ENCODE measurements at regions not wholly inside any gene's neighbourhood (a gene's known extent, or its start where the extent isn't known, plus 50 kb on each side); places are given as distances from the start of the nearest gene placed in this dataset.

DNA sequence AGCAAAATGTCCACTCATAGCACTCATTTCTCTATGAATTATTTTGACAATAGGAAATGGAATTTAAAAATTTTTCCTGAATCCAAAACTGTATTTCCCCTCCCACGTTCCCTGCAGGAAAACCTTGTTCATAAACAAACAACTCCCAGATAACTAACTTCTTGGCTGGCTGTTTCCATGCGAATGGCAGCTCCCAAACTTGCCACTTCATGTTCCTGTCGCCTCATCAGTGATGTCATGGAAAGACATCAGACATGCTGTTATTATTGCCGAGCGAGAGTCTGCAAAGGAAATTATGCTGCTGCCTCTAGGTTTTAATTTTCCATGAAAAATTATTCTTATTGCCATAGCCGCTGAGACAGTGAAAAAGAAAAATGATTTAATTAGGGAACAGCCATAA, 117.0 kb upstream of the RIOK3 start:
- no peaks in the 10 kb centered on the region for H3K9me3 Mint-ChIP-seq
- DNase-seq (ENCODE audit: low spot score in 2 of 2), result no peak
- no peak for ATAC-seq
- H3K27ac Mint-ChIP-seq, result peak overlapping the region in 1 of 2 donors; percentile 23
- H3K36me3 Mint-ChIP-seq, result no peaks in the 10 kb centered on the region

DNA sequence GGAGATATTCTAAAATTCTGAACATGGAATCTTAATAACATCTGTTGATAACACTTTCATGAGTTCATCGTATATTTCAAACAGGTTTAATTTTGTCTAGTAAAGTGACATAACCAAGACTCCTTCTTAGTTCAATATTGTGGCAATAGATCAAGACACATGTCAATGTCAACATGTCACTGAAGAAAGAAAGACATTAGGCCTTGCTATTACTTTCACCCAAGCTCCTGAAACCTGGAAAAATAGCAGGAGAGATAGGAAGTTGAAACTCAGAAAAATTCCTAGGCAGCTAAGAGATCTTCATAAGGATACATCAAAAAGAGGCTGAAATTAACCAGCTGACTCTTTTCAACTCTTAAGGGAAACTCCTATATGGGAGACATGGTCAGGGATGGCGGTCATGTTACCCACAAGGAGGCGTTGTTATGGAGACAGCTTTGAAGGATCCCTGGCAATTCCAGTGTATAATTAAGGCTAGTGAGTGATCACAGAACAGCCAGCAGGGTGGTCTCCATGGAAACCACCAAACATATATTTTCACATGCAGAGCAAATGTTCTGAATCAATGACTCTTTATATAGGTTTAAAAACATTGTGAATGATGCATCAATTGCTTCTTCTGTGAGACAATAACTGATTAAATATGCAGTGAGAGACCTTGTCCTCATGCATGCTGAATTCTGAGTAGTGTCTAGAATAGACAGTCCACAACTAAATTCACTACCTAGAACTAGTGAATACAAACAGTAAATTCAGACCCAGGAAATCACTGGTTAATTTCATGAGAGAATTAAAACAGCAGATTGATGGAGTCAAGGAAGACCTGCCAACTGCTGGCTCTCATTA, 115.3 kb upstream of the RIOK3 start:
- DNase-seq (ENCODE audit: low spot score in 2 of 2) (no peak), ATAC-seq (peak in 1 of 2 donors; percentile 74)
- no peaks in the 10 kb centered on the region for H3K9me3 Mint-ChIP-seq
- H3K36me3 Mint-ChIP-seq, result no peaks in the 10 kb centered on the region
- H3K27ac Mint-ChIP-seq, result no peak overlapping the region

DNA sequence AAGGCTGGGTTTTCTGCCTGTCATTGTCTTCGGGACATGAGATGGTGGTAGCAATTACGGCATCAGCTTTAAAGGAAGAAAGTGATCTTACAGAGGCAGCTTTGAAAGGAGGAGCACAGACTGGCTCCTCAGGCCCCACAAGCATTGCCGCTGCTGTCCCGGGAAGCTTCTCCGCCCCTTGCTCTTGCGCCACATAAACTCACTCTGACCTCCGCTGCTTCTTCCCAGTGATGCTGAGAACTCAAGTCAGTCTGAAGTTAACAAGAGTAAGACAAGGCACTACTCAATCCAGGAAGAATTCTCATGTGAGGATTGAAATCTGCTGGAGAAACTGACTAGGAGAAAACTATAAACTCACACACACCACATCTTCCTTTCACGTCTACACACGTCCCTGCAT, 112.4 kb upstream of the RIOK3 start:
- Mint-ChIP-seq H3K9me3 (no peaks in the 10 kb centered on the region), H3K27ac (peak overlapping the region in 1 of 2 donors; percentile 74), H3K36me3 (peaks cover 6 to 15% of the 10 kb centered on the region in 2 donors)
- ATAC-seq, result no peak
- DNase-seq (ENCODE audit: low spot score in 2 of 2), result no peak

DNA sequence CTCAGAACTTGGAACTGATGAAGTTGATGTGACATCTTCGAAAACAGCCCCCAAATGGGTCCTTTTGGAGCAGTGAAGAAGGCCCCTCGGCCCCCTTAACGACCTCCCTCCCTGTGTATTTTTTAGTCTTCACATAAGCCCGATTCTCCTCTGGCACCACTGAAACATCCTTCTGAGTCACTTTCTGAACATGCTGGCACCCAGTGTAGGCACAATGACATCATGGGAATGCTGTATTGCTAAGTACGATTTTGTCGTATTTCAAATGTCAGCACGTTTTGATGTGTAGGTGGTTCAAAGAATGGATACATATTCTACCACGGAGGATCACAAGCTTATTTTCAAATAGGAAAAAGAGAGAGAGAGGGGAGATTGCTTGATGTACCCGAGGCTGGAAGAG, 111.7 kb upstream of the RIOK3 start:
- H3K27ac Mint-ChIP-seq, result peak overlapping the region in 1 of 2 donors; percentile 74
- DNase-seq (ENCODE audit: low spot score in 2 of 2), result no peak
- H3K36me3 Mint-ChIP-seq, result peaks cover 6 to 15% of the 10 kb centered on the region in 2 donors
- H3K9me3 Mint-ChIP-seq, result no peaks in the 10 kb centered on the region
- ATAC-seq, result peak; percentile 50 to 92

DNA sequence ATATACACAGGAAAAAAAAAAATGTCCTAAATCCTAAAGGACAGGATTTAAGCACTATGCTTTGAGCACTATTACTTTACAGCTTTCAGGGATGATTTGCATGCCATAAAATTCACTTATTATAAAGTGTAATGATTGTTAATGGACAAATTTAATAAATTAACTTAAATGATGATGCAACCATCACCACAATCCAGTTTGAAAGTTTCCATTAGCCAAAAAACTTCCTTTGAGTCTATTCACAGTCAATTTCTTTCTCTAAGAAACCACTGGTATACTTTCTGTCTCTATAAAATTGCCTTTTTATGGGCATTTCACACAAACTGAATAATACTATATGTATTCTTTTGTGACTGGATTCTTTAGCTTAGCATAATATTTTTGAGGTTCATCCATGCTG, 111.1 kb upstream of the RIOK3 start:
- peak overlapping the region; percentile 2 to 74 for H3K27ac Mint-ChIP-seq
- ATAC-seq (no peak), DNase-seq (ENCODE audit: low spot score in 2 of 2) (no peak)
- H3K36me3 Mint-ChIP-seq, result peaks cover 6 to 15% of the 10 kb centered on the region in 2 donors
- no peaks in the 10 kb centered on the region for H3K9me3 Mint-ChIP-seq

DNA sequence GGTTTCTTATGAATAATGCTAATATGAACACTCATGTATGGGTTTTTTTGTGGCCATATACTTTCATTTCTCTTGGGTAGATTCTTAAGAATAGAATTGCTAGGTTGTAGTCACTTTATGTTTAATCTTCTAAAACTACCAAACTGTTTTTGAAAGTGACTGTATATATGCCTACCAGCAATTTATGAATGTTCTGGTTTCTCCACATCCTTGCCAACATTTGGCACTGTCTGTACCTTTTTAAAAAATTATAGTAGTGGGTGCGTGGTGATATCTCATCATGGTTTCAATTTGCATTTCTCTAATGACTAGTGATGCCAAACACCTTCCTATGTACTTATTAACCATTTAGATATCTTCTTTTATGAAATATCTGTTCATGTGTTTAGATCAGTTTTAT, 110.6 kb upstream of the RIOK3 start:
- H3K36me3 Mint-ChIP-seq, result peaks cover 6 to 15% of the 10 kb centered on the region in 2 donors
- H3K9me3 Mint-ChIP-seq, result no peaks in the 10 kb centered on the region
- peak in 1 of 2 donors; percentile 56 for ATAC-seq

DNA sequence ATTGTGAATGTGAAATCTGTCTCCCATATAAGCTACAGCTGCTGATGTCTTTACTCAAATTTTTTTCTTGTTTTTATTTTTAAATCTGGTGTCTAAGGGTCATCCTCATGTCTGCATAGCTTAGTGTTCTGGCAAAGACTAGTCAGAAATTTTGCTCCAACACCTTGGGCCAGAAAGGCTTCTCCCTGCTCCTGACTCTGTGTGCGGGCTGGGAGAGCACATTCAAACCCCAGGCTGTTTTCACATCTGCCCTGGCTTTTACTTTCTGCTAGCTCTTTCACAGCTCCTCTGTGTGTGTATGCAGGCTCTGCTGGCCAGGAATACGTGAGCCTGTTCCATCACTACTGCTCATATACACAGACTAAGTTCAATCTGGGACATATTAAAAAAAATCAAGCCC, 102.9 kb upstream of the RIOK3 start:
- Mint-ChIP-seq H3K36me3 (peaks cover 31 to 34% of the 10 kb centered on the region in 2 donors), H3K9me3 (no peaks in the 10 kb centered on the region), H3K27ac (no peak overlapping the region)
- no peak for DNase-seq (ENCODE audit: low spot score in 2 of 2)
- no peak for ATAC-seq

More for the DNA sequence above, 110.6 kb upstream of the RIOK3 start:
- no peak for DNase-seq (ENCODE audit: low spot score in 2 of 2)
- no peak overlapping the region for H3K27ac Mint-ChIP-seq

DNA sequence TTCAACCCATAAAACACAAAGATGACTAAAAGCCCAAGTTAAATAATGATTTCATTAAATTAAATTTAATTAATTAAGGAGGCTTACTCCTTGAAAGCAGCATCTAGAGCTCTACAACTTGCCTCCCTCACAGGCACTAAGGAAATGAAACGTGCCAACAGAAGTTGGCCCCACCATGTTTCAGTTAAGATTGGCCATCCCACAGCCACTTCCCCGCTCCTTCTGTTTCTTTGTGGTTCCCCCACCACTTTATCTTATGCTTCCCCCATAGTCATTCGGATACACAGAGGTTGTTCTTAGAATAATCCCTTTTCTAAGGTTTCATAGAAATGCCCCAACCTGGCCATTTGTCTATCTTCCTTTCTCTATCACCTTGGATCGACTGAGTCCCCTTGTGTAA, 101.6 kb upstream of the RIOK3 start:
- H3K36me3 Mint-ChIP-seq, result peaks cover 34 to 38% of the 10 kb centered on the region in 2 donors
- ATAC-seq, result no peak

DNA sequence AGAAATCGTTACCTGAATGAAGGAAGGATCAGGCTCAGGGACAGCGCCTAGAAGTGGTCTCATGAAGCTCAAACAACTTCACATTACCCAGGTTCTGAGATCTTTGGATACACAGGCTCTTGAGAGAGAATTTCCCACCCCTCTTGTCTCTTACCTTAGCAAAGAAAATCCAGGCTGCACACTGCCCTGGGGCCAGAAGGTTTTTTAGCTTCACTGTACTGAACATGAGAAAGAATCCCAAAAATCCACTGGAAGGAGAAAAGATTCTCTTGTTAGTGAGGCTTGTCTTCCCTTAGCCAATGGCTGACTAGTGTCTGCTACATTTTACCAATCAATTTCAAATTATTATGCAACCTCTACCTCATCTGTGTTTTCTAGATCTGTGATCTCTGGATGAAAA, 101.0 kb upstream of the RIOK3 start:
- no peak for DNase-seq (ENCODE audit: low spot score in 2 of 2)
- no peaks in the 10 kb centered on the region for H3K9me3 Mint-ChIP-seq
- H3K27ac Mint-ChIP-seq, result no peak overlapping the region
- no peak for ATAC-seq
- peaks cover 34 to 38% of the 10 kb centered on the region in 2 donors for H3K36me3 Mint-ChIP-seq

More for the DNA sequence above, 101.6 kb upstream of the RIOK3 start:
- H3K27ac Mint-ChIP-seq, result no peak overlapping the region
- DNase-seq (ENCODE audit: low spot score in 2 of 2), result no peak
- no peaks in the 10 kb centered on the region for H3K9me3 Mint-ChIP-seq

DNA sequence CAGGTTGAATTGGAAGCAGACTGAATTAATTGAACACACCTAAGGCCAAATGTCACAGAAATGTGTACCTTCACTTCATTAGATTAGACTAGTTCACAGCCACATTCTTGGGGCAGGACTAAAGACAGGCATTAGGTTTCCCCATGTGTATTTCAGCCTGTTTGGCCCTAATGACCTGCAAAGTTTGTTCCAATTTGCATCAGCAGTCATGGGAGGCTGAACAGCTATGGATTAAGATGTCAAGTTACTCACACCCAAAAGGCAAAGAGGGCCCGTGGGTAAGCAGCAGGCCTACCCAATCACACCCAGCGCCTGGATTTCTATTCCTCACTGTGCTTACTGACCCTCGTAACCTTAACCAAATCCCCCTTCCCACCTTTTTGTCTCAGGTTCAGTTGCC, 99.6 kb upstream of the RIOK3 start:
- no peak overlapping the region for H3K27ac Mint-ChIP-seq
- no peaks in the 10 kb centered on the region for H3K9me3 Mint-ChIP-seq
- no peak for DNase-seq (ENCODE audit: low spot score in 2 of 2)
- peaks cover 34 to 38% of the 10 kb centered on the region in 2 donors for H3K36me3 Mint-ChIP-seq
- no peak for ATAC-seq

DNA sequence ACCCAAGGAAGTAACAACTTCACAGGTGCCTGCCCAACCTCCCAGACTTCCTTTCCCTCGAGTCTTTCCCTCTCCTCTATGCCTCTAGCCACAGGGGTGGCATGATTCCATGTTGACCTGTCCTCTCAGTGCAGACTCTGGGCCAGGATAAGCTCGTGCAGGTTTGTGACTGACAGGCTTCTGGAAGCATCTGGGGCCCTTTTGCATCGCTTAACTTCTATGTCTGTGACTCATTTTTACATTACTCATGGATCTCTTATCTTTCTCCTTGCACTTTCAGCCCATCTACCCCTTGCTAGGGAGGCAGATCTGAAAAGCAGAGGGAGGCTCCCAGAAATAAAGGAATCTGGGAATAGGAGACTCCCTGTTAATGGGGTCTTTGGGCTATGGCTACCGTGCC, 98.5 kb upstream of the RIOK3 start:
- Mint-ChIP-seq H3K36me3 (peaks cover 30 to 32% of the 10 kb centered on the region in 2 donors), H3K27ac (peak overlapping the region in 1 of 2 donors; percentile 39), H3K9me3 (no peaks in the 10 kb centered on the region)
- DNase-seq (ENCODE audit: low spot score in 2 of 2) (no peak), ATAC-seq (peak in 1 of 2 donors; percentile 25)

DNA sequence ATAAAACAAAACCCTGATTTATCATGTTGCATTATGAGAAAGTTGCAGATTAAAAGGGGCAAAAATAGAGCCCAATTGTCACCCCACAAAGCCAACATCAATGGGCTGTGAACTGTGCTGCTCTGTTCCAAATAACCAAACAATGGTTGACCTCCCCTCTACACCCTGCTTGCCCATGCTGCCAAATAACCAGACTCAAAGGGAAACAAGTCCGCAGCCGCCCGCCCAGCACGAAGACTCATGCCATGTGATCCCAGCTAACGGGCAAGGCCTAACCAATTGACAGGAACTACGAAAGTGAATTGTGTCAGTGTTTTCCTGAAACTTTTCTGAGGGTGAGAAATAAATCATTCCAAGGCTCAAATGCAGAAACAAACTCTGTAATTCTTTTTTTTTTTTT, 97.9 kb upstream of the RIOK3 start:
- Mint-ChIP-seq H3K36me3 (peaks cover 24 to 27% of the 10 kb centered on the region in 2 donors), H3K9me3 (no peaks in the 10 kb centered on the region), H3K27ac (no peak overlapping the region)
- DNase-seq (ENCODE audit: low spot score in 2 of 2), result no peak
- ATAC-seq, result no peak

DNA sequence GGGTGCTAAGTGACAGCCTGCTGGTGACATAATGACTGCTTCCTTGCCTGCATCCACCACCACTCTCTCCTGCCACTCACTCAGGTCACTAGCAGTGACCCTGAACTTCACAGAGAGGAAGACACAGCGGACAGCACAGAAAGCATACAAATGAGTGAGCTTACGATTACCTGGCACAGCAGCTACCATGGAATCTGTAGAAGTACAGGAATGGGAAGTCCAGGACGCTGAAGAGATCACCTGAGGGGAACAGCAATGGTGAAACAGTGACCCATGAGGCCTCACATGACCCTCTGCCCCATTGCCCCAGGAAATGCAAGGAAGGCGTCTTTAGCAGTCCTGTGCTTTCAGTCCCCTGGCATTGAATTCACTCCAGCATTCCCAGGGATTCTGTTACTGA, 96.7 kb upstream of the RIOK3 start:
- no peak for DNase-seq (ENCODE audit: low spot score in 2 of 2)
- ATAC-seq, result no peak
- Mint-ChIP-seq H3K36me3 (peaks cover 18 to 24% of the 10 kb centered on the region in 2 donors), H3K27ac (no peak overlapping the region), H3K9me3 (no peaks in the 10 kb centered on the region)

DNA sequence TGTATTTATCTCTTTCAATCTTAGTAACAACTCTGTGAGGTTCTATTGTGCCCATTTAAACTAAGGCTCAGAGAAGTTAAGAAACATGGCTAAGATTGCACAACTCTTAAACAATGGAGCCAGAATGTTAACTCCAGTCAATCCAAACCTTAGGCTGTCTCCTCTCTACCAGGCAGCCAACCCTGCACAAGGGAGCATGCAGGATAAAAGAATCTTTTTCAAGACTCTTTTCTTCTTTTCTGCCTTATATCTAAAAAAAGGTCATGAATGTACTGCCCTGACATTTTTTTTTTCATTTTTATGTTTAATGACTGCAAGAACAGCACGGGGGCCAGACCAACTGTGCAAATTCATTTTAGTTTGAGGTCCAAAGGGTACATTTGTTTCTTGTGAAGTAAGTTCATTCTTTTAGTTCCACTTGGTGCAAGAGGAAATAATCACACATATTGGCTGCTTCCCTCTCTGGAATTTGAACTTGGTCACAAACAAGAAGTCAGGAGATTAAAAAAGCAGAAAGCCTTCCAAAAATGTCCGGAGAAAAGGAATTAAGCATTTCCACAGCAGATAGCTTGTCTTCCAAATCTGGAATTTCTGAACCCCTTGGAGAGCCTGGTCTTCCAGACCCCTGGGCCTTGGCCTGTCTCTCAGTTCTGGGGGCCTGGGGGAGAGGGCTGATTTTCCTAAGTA, 96.0 kb upstream of the RIOK3 start:
- ATAC-seq (no peak), DNase-seq (ENCODE audit: low spot score in 2 of 2) (no peak)
- Mint-ChIP-seq H3K9me3 (no peaks in the 10 kb centered on the region), H3K36me3 (peaks cover 13 to 18% of the 10 kb centered on the region in 2 donors), H3K27ac (no peak overlapping the region)

DNA sequence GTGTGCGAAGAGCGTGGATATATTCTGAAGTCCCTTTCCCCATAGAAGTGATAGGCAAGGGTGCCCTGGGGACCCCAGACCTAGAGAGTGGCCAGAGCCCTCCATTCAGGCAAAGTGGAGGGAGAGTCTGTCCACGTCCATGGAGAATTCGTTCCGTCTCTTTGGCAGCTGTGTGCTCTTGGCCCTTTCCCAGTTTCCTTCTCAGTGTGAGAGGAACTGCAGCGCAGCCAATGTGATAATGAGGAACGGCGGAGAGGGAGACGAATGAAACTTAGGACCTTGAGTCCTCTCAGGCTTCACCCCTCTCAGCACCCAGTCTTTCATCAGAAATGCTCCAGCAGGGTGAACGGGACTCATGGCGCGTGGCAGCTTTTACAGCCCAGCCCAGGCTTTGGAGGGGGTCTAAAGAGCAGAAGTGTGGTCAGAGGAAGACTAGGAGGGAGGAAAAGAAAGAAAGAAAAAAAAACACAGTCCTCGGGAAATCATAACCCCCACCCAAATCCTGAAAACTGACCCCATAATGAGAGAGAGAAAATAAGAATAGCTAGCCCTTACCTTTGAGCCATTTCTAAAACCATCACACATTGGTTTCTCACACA, 95.0 kb upstream of the RIOK3 start:
- no peak for DNase-seq (ENCODE audit: low spot score in 2 of 2)
- Mint-ChIP-seq H3K36me3 (peaks cover 10 to 11% of the 10 kb centered on the region in 2 donors), H3K27ac (peak overlapping the region in 1 of 2 donors; percentile 9), H3K9me3 (no peaks in the 10 kb centered on the region)
- ATAC-seq, result no peak

DNA sequence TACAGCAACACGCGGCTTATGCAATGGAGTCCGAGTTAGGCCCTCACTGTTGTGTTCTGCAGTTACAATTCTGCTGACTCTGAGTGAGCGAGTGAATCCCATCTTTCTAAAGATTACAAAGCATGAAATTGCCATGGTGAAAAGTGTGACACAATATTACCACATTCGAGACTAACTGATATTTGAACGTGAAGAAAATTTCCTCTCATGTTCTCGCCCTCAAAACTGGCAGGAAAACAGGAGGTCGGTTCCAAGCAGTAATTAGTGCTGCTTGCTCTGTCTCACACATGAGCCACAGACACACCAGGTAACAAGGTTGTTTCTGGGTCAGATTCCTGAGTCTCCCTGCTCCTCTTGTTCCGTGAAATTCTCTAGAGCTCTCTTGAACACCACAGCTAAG, 93.7 kb upstream of the RIOK3 start:
- no peak for ATAC-seq

DNA sequence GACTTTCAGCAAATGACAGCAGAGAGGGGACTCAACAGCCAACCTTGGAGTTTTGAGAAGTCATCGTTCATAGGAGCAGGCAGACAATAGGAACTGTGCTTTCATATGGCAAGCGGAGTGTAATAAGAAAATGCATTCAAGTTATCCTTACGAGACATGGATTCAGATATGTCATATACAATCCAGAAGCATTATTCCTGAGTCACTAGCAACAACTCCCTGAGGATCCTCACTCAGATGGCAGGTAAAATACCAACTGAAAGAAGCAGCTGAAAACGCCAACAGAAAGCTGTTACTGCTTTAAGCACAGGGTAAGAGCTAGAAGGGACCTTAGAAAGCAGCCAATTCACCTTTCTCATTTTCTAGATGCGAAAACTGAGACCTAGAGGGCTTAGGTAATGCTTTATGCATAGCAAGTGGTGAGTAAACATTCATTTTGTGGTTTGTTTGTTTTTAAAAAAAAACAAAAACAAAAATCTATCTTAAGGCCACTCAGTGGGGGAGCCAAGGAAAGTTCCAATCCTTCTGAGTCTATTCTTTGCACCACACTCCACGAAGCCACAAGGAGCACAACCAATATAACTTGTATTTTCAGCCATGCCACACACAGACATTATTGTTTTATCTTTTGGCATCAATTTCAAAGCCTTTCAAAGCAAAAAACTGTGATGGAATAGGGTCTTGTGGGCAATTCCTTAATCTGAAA, 89.1 kb upstream of the RIOK3 start:
- Mint-ChIP-seq H3K36me3 (no peaks in the 10 kb centered on the region), H3K27ac (peak overlapping the region in 1 of 2 donors; percentile 65), H3K9me3 (no peaks in the 10 kb centered on the region)
- ATAC-seq (no peak), DNase-seq (ENCODE audit: low spot score in 2 of 2) (no peak)

More for the DNA sequence above, 93.7 kb upstream of the RIOK3 start:
- H3K36me3 Mint-ChIP-seq, result peaks cover 4 to 7% of the 10 kb centered on the region in 2 donors
- DNase-seq (ENCODE audit: low spot score in 2 of 2), result no peak
- H3K27ac Mint-ChIP-seq, result no peak overlapping the region
- H3K9me3 Mint-ChIP-seq, result no peaks in the 10 kb centered on the region
